ENCODE measurements at regions not wholly inside any gene's neighbourhood (a gene's known extent, or its start where the extent isn't known, plus 50 kb on each side); places are given as distances from the start of the nearest gene placed in this dataset.

DNA sequence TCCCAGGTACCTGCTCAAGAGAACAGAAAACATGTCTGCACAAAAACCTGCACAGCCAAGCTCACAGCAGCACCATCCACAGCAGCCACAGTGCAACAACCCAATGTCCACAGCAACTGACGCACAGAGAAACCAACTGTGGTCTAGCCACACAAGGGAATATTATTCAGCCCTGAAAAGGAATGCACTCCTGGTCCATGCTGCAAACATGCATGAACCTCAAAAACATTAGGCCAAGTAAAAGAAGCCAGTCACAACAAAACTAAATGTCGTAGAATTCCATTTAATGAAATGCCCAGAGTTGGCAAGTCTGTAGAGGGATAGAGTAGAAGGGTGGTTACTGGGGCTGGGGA, 60.6 kb downstream of the MYEOV start:
- POLR2A ChIA-PET (ENCODE audit: partially characterized antibody), result no interaction called here
- Histone ChIP-seq H3K4me3 (ENCODE audit: low read length in 2 of 2) (no peak overlapping the region), H3K27me3 (ENCODE audit: insufficient read depth, low read length) (no peaks in the 10 kb centered on the region), H3K9me3 (ENCODE audit: control insufficient read depth in 1 of 2, low read length in 2 of 2) (no peaks in the 10 kb centered on the region), H3K27ac (ENCODE audit: low read depth, low read length) (no peak overlapping the region), H3K36me3 (ENCODE audit: insufficient read depth, low read length) (no peaks in the 10 kb centered on the region), H3K4me1 (ENCODE audit: insufficient read depth, low read length) (no peaks in the 10 kb centered on the region)
- Mint-ChIP-seq H3K27ac (no peak overlapping the region), H3K4me1 (no peaks in the 10 kb centered on the region), H3K36me3 (no peaks in the 10 kb centered on the region), H3K9me3 (peaks cover 0 to 6% (median under 1%) of the 10 kb centered on the region in 8 donors), H3K27me3 (peaks cover 2 to 4% of the 10 kb centered on the region in 2 donors), H3K4me3 (no peak overlapping the region)
- CTCF ChIA-PET (ENCODE audit: partially characterized antibody), result no interaction called here
- intact Hi-C loops (cut with micrococcal nuclease), result no loop called here
- no peak for DNase-seq

DNA sequence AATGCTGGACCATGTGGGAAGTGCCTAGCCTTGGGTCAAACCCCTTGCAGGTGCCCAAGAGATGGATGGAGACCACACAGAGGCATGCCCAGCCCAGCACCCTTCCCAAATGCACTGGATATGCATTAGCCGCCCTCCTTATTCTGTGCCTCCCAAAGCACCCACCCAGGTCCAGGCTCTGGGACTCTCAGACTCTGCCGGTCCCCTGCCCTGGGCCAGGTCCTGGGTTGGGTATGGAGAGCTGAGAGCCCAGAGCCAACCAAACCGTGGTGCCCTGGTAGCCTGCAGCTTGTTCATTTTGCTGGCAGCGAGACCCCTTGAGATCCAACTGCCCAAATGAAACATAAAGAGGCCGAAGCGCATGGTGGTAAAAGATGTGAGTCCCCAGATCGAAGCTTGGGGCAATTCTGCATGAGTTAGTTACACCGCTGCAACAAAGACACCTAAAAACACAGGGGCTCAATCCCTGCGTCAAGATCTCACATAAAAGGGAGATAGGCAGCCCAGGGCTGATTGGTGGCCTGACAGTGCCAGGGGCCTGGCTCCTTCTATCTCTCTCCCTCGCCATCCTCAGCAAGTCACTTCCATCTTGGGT, 61.5 kb downstream of the MYEOV start:
- no peak overlapping the region for H3K27ac ChIP-seq (ENCODE audit: low read depth, low read length)
- CTCF ChIA-PET (ENCODE audit: partially characterized antibody), result no interaction called here
- H3K9me3 Mint-ChIP-seq, result peaks cover 0 to 10% (median 6%) of the 10 kb centered on the region in 8 donors
- H3K4me1 Mint-ChIP-seq, result no peaks in the 10 kb centered on the region
- no peak overlapping the region for H3K4me3 Mint-ChIP-seq
- H3K4me3 ChIP-seq (ENCODE audit: low read length in 2 of 2), result no peak overlapping the region
- intact Hi-C loops (cut with micrococcal nuclease), result no loop called here
- no peaks in the 10 kb centered on the region for H3K9me3 ChIP-seq (ENCODE audit: control insufficient read depth in 1 of 2, low read length in 2 of 2)
- no peaks in the 10 kb centered on the region for H3K36me3 Mint-ChIP-seq
- no peaks in the 10 kb centered on the region for H3K27me3 ChIP-seq (ENCODE audit: insufficient read depth, low read length)
- H3K4me1 ChIP-seq (ENCODE audit: insufficient read depth, low read length), result no peaks in the 10 kb centered on the region
- H3K36me3 ChIP-seq (ENCODE audit: insufficient read depth, low read length), result no peaks in the 10 kb centered on the region
- peaks cover 3 to 4% of the 10 kb centered on the region in 2 donors for H3K27me3 Mint-ChIP-seq
- no peak overlapping the region for H3K27ac Mint-ChIP-seq
- DNase-seq, result no peak
- POLR2A ChIA-PET (ENCODE audit: partially characterized antibody), result no interaction called here

DNA sequence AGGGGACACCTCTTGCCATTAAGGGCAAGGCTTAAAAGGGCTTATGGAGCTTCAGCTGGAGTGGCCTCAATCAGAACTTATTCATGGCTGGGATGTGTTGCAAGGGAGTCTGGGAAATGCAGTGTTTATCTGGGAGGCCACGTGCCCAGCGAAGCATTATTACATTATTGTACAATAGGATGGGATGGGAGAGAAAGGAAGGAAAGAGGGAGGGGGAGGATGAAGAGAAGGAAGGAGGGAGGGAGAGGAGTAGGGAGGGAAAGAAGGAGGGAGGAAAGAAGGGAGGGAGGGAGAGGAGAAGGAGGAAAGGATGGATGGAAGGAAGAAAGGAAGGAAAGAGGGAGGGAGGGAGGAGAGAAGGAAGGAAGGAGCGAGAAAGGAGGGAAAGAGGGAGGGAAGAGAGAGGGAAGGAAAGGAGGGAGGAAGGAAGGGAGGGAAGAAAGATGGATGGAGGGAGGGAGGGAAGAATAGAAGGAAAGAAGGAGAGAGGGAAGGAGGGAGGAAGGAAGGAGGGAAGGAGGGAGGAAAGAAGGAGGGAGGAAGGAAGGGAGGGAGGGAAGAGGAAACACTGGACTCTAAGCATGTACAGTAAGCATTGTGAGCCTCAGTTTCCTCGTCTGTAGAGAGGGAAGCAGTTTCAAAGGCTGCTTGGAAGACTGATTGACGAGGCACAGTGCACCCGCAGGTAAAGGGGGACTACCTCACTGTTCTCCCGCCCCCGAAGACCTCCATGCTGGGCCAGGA, 62.2 kb downstream of the MYEOV start:
- Mint-ChIP-seq H3K9me3 (peaks cover 0 to 10% (median 6%) of the 10 kb centered on the region in 8 donors), H3K36me3 (no peaks in the 10 kb centered on the region), H3K4me3 (no peak overlapping the region), H3K27me3 (peaks cover 3 to 4% of the 10 kb centered on the region in 2 donors), H3K4me1 (no peaks in the 10 kb centered on the region), H3K27ac (no peak overlapping the region)
- Histone ChIP-seq H3K27ac (ENCODE audit: low read depth, low read length) (no peak overlapping the region), H3K4me1 (ENCODE audit: insufficient read depth, low read length) (no peaks in the 10 kb centered on the region), H3K36me3 (ENCODE audit: insufficient read depth, low read length) (no peaks in the 10 kb centered on the region), H3K4me3 (ENCODE audit: low read length in 2 of 2) (no peak overlapping the region), H3K27me3 (ENCODE audit: insufficient read depth, low read length) (no peaks in the 10 kb centered on the region), H3K9me3 (ENCODE audit: control insufficient read depth in 1 of 2, low read length in 2 of 2) (no peaks in the 10 kb centered on the region)
- ChIA-PET POLR2A (ENCODE audit: partially characterized antibody) (no interaction called here), CTCF (ENCODE audit: partially characterized antibody) (no interaction called here)
- DNase-seq, result no peak
- intact Hi-C loops (cut with micrococcal nuclease), result no loop called here

DNA sequence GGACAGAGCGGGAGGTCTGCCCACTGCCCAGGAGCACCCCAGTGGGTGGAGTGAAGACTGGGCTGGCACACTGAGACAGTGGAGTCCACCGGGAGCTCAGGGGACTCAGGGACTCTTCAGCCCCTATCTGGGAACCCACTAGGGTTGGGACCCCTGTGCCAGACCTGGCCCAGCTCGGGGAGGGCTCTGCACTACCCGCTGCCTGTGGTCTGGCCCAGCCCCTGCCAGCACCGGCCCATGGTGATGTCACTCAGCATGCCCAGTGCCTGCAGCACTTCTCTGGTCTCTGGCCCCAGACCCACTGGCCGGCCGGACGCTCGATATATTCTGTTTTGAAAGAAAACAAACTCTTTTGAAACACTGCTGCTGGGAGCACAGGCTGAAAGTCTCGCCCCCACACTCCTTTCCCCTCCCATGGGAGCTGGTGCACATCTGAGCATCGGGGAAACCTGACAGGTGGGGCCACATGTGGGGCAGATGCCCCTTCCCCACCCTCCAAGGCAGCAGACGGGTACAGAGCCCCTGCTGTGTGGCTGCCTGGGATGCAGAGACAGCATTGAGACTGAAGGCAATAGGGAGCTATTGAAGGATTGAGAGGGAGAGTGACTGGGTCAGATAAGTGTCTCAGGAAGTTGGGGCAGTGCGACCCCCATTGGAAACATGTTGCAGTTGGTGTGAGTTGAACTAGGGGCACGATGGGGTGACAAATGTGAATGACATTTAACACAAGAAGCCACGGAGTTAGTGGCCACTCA, 62.9 kb downstream of the MYEOV start:
- Histone ChIP-seq H3K9me3 (ENCODE audit: control insufficient read depth in 1 of 2, low read length in 2 of 2) (no peaks in the 10 kb centered on the region), H3K36me3 (ENCODE audit: insufficient read depth, low read length) (no peaks in the 10 kb centered on the region), H3K27me3 (ENCODE audit: insufficient read depth, low read length) (no peaks in the 10 kb centered on the region), H3K4me3 (ENCODE audit: low read length in 2 of 2) (no peak overlapping the region), H3K27ac (ENCODE audit: low read depth, low read length) (no peak overlapping the region), H3K4me1 (ENCODE audit: insufficient read depth, low read length) (no peaks in the 10 kb centered on the region)
- CTCF ChIA-PET (ENCODE audit: partially characterized antibody), result no interaction called here
- H3K27ac Mint-ChIP-seq, result no peak overlapping the region
- DNase-seq, result no peak
- no peaks in the 10 kb centered on the region for H3K36me3 Mint-ChIP-seq
- intact Hi-C loops (cut with micrococcal nuclease), result no loop called here
- peaks cover 0 to 2% (median 0%) of the 10 kb centered on the region in 4 donors for H3K4me1 Mint-ChIP-seq
- POLR2A ChIA-PET (ENCODE audit: partially characterized antibody), result no interaction called here
- H3K9me3 Mint-ChIP-seq, result peaks cover 0 to 10% (median 6%) of the 10 kb centered on the region in 8 donors
- H3K4me3 Mint-ChIP-seq, result no peak overlapping the region
- peaks cover 1 to 3% of the 10 kb centered on the region in 2 donors for H3K27me3 Mint-ChIP-seq

DNA sequence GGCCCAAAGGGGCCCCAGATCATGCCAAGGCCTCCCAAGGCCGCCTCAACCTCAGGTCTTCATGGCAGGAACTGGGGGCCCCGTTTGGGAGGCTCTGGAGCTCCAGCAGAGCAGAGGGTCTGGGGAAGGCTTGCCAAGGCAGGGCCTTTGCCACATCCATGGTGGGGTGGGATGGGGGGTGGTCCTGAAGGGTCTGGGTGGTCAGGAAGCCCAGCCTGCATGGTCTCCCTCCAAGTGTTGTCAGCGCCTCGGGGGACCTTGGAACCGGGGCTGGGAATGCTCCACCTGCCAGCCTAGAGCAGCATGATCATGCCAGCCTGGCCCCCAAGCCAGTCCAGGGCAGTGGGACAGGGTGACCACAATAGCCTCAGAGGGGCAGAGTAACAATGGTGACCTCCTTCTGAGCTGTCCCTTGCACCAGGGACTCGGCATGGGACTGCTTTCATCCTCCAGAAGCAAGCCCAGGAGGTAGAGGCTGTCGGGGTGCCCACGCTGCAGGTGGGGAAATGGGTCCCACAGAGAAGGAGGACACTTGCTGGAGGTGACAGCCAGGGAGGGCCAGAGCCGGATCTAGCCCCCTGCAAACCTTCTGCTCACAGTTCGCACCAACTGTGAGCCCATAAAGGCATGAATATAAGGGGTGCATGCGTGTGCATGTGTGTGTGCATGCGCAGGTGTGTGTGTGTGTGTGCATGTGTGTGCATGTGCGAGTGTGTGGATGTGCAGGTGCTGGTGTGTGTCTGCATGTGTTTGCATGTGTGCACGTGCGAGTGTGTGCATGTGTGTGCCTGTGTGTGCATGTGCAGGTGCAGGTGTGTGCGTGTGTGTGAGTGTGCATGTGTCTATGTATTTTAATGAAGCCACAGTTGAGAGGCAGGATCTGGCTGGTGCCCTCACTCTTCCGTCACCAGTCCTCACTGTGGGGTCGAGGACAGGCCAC, 63.8 kb downstream of the MYEOV start:
- intact Hi-C loops (cut with micrococcal nuclease), result no loop called here
- Histone ChIP-seq H3K9me3 (ENCODE audit: control insufficient read depth in 1 of 2, low read length in 2 of 2) (no peaks in the 10 kb centered on the region), H3K27me3 (ENCODE audit: insufficient read depth, low read length) (no peaks in the 10 kb centered on the region), H3K36me3 (ENCODE audit: insufficient read depth, low read length) (no peaks in the 10 kb centered on the region), H3K27ac (ENCODE audit: low read depth, low read length) (no peak overlapping the region), H3K4me1 (ENCODE audit: insufficient read depth, low read length) (no peaks in the 10 kb centered on the region), H3K4me3 (ENCODE audit: low read length in 2 of 2) (no peak overlapping the region)
- Mint-ChIP-seq H3K4me3 (no peak overlapping the region), H3K36me3 (no peaks in the 10 kb centered on the region), H3K27ac (no peak overlapping the region), H3K9me3 (peaks cover 0 to 10% (median 6%) of the 10 kb centered on the region in 8 donors), H3K4me1 (peaks cover 0 to 2% (median 0%) of the 10 kb centered on the region in 4 donors), H3K27me3 (peaks cover 1 to 3% of the 10 kb centered on the region in 2 donors)
- ChIA-PET POLR2A (ENCODE audit: partially characterized antibody) (no interaction called here), CTCF (ENCODE audit: partially characterized antibody) (no interaction called here)
- DNase-seq, result no peak

DNA sequence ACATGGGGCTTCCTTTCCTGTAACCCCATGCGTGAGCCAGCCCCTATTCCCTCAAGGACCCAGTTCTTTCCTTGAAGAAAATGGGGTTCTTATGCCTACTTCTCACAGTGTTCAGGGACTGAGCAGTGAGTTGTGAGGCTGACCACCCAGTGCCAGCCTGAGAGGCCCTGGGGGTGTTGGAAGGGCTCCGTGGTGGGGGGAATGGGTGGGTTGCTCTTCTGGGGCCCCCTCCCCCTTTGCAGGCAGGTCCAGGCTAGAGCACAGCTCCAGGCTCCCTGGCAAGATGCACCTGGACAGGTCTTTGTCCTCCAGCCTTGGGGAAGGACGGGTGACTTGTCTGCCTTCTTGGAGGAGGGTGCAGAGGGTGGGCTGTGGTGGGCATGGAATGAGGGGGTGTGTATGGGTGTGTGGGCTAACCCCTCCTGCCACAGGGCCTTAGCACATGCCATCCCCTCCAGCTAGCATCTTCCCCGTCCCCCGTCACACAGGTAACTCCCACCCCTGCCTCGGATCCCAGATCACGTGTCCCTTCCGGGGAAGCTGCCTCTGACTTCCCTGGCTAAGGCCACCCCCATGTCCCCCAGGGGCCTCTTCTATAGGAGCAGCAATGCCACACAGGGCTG, 64.6 kb downstream of the MYEOV start:
- Mint-ChIP-seq H3K27ac (no peak overlapping the region), H3K27me3 (peaks cover 1% of the 10 kb centered on the region in 2 donors), H3K36me3 (no peaks in the 10 kb centered on the region), H3K4me1 (peaks cover 0 to 2% (median 0%) of the 10 kb centered on the region in 4 donors), H3K9me3 (peaks cover 0 to 10% (median 6%) of the 10 kb centered on the region in 8 donors), H3K4me3 (no peak overlapping the region)
- no peak overlapping the region for H3K27ac ChIP-seq (ENCODE audit: low read depth, low read length)
- H3K9me3 ChIP-seq (ENCODE audit: control insufficient read depth in 1 of 2, low read length in 2 of 2), result no peaks in the 10 kb centered on the region
- intact Hi-C loops (cut with micrococcal nuclease), result no loop called here
- no peaks in the 10 kb centered on the region for H3K4me1 ChIP-seq (ENCODE audit: insufficient read depth, low read length)
- H3K27me3 ChIP-seq (ENCODE audit: insufficient read depth, low read length), result no peaks in the 10 kb centered on the region
- H3K36me3 ChIP-seq (ENCODE audit: insufficient read depth, low read length), result no peaks in the 10 kb centered on the region
- no peak for DNase-seq
- ChIA-PET CTCF (ENCODE audit: partially characterized antibody) (no interaction called here), POLR2A (ENCODE audit: partially characterized antibody) (no interaction called here)
- no peak overlapping the region for H3K4me3 ChIP-seq (ENCODE audit: low read length in 2 of 2)

All from CD4-positive, alpha-beta memory T cell (primary cell).